Fibroblast of the aortic adventitia (primary cell): ENCODE measurements at regions not wholly inside any gene's neighbourhood (a gene's known extent, or its start where the extent isn't known, plus 50 kb on each side); places are given as distances from the start of the nearest gene placed in this dataset.

Experiments used
- DNase-seq: peaks from one replicate; pipeline ENCODE4 v3.0.0-alpha.2; 2010; ENCODE audit warnings: low read depth
- H3K4me3 ChIP-seq: 2 replicates; pipeline ENCODE4 v1.5.1; 2011; ENCODE audit warnings: low read depth, mild to moderate bottlenecking, control low read depth, low read length, moderate library complexity
- TF ChIP-seq, protein P1 (sequence below): IDR thresholded peaks from 2 replicates; pipeline ENCODE4 v1.5.1; 2011; ENCODE audit warnings: mild to moderate bottlenecking, low read length, control low read depth, inconsistent platforms; ENCODE audit not compliant: insufficient read depth

DNA sequence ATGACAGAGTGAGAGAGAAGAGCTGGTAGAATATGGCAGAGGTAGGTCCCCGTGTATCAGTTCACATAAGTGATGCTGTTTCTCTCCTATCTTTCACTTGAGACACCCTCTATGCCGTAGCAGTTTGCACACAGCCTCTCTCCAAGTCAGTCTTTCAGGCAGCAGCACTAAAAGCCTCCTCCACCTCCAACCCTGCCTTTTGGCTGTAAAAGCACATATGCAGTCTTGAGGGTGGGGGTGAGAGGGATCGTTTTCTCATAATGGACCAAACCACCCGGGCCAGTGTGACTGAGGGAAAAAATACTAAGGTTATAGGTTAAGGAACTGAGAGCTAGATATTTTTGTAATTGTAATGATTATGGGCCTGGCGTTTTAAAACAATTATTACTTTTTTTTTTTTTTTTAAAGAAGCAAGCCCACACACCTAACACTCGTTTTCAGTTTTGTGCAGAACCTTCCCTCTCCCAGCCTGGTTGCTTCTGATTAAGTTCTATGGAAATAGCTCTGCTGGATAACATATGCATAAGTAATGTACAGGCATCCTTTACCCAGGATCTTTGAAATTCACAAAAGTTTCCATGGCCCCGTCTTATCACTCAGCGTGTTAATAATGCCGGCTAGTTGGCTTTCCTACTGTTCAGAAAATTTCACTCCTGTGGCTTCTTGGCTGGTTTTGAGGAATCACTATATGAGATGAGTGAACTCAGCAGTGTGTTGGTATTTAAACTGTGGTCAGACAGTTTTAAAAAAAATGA lies 112.2 kb upstream of the MEIS1 start:
- H3K4me3 ChIP-seq = no peak overlapping the region
- TF ChIP-seq, protein P1, sequence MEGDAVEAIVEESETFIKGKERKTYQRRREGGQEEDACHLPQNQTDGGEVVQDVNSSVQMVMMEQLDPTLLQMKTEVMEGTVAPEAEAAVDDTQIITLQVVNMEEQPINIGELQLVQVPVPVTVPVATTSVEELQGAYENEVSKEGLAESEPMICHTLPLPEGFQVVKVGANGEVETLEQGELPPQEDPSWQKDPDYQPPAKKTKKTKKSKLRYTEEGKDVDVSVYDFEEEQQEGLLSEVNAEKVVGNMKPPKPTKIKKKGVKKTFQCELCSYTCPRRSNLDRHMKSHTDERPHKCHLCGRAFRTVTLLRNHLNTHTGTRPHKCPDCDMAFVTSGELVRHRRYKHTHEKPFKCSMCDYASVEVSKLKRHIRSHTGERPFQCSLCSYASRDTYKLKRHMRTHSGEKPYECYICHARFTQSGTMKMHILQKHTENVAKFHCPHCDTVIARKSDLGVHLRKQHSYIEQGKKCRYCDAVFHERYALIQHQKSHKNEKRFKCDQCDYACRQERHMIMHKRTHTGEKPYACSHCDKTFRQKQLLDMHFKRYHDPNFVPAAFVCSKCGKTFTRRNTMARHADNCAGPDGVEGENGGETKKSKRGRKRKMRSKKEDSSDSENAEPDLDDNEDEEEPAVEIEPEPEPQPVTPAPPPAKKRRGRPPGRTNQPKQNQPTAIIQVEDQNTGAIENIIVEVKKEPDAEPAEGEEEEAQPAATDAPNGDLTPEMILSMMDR = no peak
- DNase-seq = no peak

DNA sequence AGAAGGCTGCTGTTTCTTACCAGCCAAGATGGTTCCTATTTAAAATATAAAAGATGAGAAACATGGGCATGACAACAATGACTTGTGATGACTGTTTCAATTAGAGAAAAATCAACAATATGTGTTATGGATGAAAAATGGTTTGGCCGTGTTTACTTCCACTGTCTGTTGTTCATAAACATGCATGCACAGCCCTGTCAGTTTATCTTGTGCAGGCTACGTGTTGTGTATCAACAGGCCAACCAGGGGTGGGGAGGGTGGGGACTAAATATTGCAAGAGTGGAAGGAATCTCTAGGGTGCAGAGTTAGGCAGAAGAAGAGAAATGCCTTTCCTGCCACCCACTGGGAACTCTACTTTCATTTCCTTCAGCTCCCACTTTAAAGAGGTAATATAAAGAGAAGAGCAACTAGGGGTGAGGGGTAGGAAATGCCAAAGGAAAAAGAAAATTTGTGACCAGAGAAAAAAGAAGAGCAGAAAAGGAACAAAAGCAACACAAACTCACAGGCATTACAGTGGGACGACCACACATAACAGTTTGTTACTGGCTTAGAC lies 116.8 kb upstream of the MEIS1 start:
- H3K4me3 ChIP-seq = no peak overlapping the region
- no peak for DNase-seq
- TF ChIP-seq, protein P1 = no peak

DNA sequence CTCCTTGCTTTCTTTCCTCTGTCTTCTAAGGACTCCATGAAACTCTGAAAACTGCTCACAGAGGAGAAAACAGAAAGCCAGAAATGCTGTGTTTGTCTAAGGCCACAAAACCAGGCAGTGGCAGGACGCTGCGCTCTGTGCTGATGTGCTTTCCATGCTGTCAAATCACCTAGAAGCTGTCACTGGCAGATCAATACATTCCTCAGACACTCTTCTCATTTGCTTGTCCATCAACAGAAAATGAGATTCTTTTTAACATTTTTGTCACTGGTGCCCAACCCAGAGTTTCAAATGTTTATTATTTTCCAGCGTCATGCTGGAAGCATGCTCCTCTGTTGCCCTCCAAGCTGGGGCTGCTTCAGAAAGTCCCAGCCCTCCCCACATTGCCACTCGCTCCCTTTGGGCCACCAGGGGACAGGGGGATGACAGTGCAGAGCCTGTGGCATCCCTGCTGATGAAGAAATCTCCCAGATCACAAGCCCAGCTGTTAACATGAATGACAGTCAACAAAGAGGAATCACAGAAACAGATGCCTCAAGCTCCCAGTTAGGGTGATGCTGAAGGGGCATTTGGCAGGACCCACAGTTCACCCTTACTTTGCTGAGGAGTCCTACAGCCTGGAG lies 117.5 kb upstream of the MEIS1 start:
- TF ChIP-seq, protein P1 = no peak
- DNase-seq = no peak
- no peak overlapping the region for H3K4me3 ChIP-seq

DNA sequence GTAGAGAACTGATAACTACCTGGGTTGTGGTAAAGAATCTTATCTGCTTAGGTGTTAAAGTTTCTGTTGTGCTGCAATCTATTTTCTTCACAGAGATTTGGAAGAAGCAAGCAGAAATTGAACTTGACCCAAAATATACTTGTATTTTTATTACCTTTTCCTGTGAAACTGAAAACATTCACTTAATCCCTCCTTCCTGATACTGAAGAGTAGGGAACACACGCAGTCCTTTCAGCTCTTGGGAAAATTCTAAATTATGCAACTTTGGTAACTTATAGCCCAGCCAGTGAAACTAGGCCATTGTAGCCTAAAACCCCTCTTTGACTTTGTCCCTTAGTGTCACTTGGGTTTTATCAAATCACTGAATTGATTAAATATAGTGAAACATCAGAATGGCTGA lies 128.4 kb upstream of the MEIS1 start:
- TF ChIP-seq, protein P1 = no peak
- DNase-seq = no peak
- no peak overlapping the region for H3K4me3 ChIP-seq

DNA sequence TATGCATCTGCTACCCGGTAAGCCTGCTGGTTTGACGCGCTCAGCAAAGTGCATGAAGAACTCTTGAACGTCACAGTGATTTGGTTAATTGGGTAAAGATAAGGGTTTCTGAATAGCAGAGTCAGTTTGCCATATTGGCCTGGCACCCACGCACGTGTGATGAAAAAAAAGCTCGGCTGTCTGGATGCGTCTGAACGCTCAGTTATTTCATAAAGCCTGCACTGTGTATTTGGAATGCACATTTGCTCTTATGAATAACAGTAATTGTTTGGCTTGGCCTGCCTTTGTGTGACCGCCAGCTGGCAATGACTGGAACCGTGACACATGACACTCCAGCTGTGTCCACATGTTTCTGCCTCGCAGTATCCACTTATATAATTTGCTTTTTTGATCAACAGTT lies 129.2 kb upstream of the MEIS1 start:
- peak; percentile 6 for DNase-seq
- TF ChIP-seq, protein P1 = no peak

DNA sequence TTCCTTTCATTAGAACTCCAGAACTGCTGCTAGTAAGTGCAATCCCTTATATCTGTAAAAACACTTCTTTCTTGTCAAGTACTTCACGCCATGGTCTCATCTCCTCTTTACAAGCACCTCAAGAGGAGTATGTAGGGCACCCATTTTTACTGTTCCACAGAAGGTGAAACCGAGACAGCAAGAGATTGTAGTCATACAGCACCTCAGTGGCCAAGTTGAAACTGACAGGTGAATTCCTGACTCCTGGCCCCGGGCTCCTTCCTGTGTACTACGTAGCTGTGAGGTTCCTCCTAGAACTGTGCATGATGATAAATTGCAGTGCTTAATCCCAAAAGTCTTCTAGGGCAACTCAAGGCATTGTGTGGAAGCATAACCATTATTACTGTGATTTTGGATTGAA lies 131.5 kb upstream of the MEIS1 start:
- DNase-seq = no peak
- TF ChIP-seq, protein P1 = no peak
- no peak overlapping the region for H3K4me3 ChIP-seq

More for the DNA sequence above, 129.2 kb upstream of the MEIS1 start:
- H3K4me3 ChIP-seq = no peak overlapping the region

DNA sequence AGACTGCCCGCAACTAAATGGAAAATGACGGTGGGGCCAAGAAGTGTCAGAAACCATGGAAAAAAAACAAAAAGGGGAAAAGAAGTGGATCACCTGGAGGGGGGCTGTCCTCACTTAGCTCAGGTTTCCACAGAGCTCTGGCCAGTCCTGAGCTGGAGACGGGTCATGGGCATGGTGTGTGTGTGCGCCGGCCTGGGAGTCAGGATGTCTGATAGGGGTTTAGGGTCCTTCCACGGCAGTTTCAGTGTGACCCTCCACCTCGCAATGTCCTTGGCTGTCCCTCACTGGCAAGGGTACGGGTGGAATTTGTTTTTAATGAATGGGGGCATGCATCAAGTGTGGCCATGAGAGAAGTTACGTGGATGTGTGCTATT lies 133.2 kb upstream of the MEIS1 start:
- TF ChIP-seq, protein P1 = no peak
- H3K4me3 ChIP-seq = no peak overlapping the region
- DNase-seq = no peak
